Ovary (tissue), 3 donors: ENCODE measurements at regions not wholly inside any gene's neighbourhood (a gene's known extent, or its start where the extent isn't known, plus 50 kb on each side); places are given as distances from the start of the nearest gene placed in this dataset.

ENCODE experiments used
- EP300 ChIP-seq: sonication (generic); formaldehyde crosslinking; IDR thresholded peaks from one replicate; pipeline ENCODE4 v1.6.1; 2017; ENCODE audit warnings: antibody characterized with exemption
- TF ChIP-seq, protein P1 (sequence below), 3 donors: fragments of 450-650 bp in 2 of 3; fragments of 200-600 bp in 1 of 3; IDR thresholded peaks; one replicate each; pipeline versions ENCODE4 v1.5.1 to v1.8.0; 2016 to 2022; ENCODE audit warnings: antibody characterized with exemption in 3 of 3, mild to moderate bottlenecking in 1 of 3
- donor health status: DM: no; HTN: no; CAD: no.

DNA sequence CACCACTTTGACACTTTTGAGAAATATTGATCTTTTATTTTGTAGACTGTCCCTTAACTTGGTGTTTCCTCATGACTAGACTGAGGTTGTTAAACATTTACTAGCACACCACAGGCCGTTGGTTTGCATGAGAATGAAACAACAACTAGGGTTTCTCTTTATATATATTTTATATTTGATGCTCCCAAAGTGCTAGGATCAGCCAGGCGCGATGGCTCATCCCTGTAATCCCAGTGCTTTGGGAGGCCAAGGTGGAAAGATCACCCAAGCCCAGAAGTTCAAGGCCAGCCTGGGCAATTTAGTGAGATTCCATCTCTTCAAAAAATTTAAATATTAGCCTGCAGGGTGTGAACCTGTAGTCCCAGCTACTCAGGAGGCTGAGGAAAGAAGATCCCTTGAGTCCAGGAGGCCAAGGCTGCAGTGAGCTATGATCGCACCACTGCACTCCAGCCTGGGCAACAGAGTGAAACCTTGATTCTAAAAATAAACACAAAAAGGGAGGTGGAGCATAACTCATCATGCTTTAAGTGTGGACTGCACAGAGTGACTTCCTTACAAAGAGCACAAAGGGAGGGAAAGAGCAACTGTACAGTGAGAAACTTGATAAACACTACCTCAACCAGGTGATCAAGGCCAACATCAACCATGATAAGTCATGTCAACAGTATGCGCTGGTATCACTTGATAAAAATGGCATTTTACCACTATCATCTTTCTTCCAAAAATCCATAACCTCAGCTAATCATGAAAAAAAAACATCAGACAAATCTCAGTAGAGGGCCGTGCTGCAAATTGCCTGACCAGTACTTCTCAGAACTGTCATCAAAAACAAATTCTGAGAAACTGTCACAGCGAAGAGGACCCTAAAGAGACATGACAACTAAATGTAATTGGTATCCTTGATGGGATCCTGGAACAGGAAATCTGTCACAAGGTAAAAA is 72.8 kb upstream of the ATF7IP2 start:
- TF ChIP-seq, protein P1, sequence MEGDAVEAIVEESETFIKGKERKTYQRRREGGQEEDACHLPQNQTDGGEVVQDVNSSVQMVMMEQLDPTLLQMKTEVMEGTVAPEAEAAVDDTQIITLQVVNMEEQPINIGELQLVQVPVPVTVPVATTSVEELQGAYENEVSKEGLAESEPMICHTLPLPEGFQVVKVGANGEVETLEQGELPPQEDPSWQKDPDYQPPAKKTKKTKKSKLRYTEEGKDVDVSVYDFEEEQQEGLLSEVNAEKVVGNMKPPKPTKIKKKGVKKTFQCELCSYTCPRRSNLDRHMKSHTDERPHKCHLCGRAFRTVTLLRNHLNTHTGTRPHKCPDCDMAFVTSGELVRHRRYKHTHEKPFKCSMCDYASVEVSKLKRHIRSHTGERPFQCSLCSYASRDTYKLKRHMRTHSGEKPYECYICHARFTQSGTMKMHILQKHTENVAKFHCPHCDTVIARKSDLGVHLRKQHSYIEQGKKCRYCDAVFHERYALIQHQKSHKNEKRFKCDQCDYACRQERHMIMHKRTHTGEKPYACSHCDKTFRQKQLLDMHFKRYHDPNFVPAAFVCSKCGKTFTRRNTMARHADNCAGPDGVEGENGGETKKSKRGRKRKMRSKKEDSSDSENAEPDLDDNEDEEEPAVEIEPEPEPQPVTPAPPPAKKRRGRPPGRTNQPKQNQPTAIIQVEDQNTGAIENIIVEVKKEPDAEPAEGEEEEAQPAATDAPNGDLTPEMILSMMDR (IDR thresholded peaks at IDR 0.05), result no peak
- TF ChIP-seq EP300, result no peak
